Fibroblast of skin of back (primary cell): ENCODE measurements at regions not wholly inside any gene's neighbourhood (a gene's known extent, or its start where the extent isn't known, plus 50 kb on each side); places are given as distances from the start of the nearest gene placed in this dataset.

Source experiments
- DNase-seq: peaks from one replicate; pipeline ENCODE4 v3.0.0-alpha.2; 2013

DNA sequence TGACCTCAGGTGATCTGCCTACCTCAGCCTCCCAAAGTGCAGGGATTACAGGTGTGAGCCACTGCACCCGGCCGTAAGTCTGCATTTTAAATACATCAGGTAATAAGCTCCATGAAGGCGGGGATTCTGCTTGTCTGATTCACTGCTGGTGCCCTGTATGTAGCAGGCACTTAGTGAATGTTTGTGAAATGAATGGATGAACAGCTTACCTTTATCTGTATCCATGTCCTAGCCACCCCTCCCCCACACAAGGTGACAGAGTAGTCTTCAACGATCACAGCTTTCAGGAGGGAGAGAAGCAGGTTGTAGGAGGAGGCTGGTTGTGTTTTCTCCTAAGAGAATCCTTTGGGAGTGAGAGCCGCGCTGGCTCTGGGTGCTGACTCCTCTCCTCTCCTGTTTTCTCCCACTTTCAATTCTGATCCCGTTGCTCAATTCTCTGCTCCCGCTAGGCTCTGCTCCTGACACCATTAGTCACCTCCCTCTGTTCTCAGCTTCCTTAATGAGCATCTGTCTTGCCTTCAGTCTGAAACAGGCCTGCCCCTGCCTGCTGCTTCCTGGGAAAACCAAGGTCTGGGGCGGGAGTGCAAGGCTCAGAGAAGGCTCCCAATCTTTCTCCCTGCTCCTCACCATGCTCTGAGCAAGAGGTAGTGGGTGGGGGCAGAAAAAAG lies 88.8 kb upstream of the CTNNA1 start:
- no peak for DNase-seq

DNA sequence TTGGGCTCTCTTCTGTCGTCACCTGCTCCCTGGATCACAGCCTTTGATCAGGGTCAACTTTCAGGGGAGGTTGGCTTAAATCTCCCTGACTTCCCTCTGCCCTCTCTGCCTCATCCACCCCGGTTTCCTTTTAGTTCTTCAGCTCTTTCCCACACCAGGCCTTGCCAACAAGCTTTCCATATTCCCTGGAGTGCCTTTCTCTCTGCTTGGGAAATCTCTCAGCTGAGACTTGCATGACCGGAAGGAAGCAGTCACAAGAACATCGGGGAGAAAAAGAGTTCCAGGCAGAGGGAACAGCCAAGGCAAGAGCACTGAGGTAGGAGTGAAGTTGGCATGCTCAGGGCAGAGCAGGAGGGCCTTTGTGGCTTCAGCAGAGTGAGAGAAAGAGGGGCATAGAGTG lies 88.4 kb upstream of the HSPA9 start:
- no peak for DNase-seq

DNA sequence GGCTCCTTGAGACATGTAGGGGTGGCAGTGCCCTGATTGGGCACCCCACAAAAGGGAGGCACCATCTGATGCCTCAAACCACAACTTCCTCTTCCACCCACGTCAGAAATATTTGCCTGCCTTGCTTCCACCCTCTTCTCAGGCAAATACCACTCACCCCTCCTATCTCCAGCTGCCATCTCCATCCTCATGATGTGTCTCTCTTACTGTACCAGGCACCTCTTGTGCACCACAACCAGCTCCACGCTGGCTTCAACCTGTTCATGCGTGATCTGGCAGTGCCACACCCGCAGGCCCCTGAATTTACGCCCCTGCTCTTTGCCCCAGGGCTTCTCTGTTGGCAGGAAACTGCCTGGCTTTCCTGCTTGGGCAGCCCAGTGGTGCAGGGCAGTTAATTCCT lies 87.8 kb upstream of the HSPA9 start:
- DNase-seq, result no peak

DNA sequence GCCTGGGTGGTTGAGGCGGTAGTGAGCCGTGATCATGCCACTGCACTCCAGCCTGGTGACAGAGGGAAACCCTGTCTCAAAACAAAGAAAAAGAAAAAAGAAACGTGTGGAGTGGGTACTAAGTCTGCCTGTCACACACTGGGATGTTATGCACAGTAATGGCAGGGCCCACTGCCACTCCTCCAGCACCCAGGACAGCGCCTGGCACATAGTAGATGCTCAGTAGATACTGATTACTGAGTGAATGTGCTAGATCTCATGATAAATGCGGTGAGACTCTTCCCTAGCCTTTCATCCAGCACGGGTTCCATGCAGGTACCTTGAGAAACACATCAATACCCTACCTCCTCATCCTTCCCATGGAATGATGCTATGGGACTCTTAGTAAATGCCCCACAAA lies 87.4 kb upstream of the HSPA9 start:
- DNase-seq, result no peak

DNA sequence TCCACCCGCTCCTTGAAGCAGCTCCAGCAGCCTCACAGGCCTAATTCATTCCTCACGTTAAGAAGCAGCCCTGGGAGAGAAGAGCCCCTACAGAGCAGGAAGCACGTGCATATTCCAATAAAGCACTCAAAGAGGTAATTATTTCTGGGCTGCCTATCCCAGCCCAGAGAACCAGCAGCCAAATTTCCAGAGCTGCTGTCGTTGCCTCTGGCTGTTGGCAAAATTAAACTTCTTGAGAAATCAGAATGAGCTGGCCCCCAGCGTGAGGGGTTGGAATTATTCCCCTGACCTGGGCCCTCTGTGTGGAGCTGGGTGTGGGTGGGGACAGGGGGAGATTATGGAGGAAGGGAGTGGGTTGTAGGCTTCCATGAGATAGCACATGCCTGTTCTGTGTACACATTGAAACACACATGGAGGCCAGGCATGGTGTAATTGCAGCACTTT lies 86.8 kb upstream of the HSPA9 start:
- DNase-seq, result no peak

DNA sequence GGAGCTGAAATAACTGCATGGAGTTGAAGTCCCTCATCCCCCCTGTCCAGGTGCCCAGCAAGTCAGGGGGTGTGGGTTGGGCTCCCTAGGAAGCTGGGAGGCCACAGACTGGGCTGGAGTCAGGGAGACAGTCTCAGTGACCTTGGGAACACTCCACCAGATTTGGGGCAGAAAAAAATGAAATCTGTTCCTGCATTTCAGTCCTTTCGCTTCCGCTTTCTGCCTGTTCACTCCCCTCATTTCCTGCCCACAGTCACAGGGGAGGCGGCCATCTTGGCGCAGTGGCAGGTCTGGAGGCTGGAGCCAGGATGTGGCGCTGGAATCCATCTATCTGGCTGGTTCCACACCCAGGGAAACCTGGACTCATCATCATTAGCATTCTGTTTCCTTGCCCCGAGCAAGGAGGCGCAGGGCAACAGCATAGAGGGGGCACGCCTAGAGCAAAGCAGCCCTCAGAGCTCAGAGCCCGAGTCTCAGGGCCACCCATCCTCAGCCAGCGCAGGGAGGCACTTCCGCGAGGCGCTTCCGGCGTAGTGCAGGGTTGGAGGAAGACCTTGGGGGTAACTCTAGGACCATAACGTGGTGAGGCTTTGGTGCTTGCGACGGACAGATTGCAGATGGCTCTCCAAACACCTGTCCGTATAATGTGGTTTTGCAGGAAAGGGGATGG lies 86.2 kb upstream of the HSPA9 start:
- DNase-seq, result no peak

DNA sequence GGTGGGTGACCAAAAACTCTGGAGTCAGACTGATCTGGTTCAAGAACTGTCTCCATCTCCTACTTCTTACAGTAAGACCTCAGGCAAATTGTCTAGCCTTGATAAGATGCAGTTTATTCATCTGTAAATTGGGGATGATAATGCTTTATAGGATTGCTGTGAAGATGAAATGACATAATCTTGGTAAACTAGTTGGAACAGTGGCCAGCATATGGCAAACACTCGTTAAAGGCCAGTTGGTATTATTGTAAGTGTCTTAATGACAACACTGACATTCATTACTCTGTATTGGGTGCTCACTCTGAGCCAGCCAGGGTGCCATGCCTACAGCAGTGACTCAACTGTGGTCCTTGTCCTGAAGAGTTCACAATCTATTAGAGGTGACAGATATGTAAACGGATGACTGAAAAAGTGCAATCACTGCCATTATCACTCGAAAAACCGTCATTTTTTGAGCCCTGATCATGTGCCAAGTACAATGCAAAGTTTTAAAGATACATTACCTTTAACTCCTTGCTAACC lies 84.9 kb upstream of the HSPA9 start:
- DNase-seq, result no peak

DNA sequence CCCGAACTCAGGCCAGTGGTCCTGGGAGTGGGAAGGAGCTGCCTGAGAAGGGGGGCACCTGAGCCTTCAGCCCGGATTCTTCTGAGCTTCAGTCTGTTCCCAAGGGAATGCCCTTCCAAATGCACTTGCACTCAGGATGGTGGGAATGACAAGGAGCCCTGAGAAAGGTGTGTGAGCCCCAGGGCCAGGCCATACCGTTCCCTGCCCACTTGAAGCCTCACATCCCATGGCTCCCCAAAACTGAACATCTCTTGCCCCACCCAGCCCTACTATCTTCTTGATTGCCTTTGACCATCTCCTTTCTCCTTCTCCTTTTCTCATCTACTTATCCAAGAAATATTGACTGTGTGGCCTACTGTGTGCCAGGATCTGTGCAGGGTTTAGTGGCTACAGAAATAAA lies 84.4 kb upstream of the HSPA9 start:
- DNase-seq, result no peak

DNA sequence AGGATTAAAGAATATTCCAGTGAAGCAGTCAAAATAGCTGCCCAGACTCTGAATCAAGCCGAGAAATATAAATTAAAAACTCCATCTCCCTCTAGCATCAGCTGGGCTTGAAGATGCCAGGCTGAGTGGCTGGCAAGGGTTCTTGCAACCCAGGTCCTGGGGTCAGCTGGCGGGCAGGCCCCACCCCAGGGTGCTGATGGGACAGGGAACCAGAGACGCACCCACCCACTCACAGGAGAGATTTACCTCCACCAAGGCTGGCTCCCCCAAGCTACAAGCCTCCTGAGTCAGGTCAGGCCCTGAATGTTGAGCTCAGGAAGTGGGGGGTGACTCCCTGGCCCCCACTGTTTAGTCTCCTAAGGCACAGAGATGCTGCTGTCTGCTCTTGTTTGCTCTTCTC lies 83.9 kb upstream of the HSPA9 start:
- no peak for DNase-seq

DNA sequence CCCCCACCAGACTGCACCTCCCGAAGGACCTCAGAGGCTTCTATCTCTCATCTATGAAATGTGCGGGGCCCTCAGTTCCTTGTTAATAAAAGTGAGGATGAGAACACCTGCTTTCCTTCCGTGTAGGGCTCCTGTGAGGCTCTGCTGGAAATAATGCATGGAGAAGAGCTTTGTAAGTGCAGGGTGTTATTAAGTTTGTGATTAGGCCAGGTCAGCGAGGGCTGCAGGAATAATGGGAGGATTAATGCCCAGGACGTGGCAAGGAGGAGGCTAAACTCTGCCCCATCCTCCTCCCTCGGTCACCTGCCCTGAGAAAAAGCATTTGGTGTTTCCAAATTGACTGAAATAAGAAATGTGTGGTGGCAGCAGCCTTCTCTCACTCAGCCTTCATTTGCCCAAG lies 83.5 kb upstream of the HSPA9 start:
- no peak for DNase-seq

DNA sequence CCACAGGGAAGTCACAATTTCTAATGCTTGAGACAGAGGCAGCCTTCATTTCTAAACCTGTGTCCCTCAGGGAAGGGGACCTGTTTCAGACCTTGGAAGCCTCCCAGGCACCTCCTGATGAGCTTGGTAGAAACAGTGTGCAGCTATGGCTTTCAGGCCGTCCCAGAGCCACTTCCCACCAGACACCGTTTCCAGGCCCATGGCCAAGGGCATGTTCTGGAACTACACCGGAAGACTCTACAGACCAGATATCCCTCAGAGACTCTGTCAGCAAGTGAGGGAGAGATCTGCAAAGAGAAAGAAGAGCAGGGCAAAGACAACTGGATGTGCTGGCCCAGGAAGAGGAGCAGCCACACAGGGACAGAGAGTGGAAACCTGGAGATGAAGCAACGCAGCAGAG lies 82.2 kb upstream of the HSPA9 start:
- no peak for DNase-seq

DNA sequence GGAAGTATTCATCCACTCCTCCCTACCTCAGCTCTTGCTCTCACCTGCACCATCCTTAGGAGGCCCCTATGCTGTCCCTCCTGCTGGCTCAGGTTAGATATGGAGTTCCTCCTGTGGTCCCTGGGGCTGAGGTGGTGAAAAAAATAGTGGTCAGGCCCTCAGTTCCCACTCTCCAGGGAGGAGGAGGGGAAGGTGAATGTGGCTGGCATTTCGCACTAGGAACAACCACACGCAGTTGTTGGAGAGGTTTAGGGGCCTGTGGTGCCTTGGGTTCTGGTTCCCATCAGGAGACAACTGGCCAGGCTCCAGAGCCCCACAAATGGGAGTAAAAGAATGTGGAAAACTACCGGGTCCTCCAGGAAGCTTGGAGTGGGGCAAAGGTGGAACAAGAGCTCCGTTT lies 81.7 kb upstream of the HSPA9 start:
- no peak for DNase-seq

DNA sequence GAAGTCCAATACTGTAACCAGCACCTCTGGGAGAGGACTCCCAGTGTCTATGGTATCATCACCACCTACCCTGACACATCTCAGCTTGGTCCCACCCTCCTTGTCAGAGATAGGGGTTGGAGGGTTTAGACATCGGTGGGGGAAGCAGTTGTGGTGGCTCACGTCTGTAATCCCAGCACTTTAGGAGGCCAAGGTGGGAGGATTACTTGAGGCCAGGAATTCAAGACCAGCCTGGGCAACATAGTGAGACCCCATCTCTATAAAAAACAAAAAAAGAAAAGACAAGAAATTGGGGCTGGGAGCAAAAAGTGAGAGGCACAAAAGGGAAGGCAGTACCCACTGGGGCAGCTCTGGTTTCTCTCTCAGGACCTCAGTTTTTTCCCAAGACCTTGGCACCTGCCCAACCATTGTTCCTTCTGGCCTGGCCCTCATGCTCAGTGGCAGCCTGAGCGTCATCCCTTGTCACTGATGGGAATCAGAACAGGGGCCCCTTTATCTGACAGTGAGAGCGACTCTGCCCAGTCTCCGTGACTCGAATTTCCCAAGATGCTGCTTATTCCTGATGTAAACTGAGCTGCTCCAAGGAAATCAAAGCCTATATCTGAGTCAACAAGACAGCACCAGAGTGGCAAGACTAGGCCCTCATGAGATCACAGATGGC lies 80.5 kb upstream of the HSPA9 start:
- DNase-seq, result no peak

DNA sequence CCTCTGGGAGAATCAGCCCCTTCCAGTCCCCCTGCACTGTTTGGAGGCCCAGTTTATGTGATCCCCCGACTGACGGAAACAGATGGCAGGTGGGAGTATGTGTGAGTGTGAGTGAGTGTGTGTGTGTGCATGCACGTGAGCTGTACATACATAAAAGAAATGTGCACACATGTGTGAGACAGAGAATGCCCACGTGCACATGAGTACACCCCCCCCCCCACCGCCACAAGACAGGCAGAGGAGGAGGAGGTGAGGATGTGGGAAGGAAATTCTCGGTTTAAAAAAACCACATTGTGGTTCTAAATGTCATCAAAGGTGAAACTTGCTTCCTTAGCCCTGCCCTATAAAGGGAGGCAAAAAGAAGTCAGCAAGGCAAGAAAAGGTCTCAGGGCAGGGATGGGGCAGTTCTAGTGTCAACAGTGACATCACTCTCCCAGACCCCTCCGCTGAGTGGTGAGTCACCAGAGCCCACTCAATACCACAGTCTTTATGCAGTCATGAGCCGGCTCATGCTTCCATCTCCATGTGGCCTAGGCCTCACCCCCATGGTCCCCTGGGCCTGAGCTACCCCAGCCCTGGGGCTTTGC lies 79.2 kb upstream of the HSPA9 start:
- peak; percentile 63 for DNase-seq

DNA sequence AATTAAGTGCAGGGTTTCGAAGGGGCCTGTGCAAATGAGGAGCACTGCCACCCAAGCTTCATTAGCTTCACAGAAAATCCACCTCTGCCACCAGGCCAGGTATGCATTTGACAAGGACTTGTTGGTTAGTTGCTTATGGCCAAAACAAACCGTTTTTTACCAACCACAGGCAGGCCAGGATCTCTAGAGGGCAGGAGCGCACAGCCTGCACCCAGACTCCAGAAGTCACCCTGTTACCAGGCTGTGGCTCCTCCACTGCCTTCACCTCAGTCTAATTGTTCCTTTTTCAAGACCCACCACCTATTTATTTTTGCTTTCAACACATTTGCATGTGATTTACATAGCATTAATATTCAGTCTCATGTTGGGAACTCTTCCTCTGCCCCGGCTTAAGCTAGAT lies 78.3 kb upstream of the HSPA9 start:
- DNase-seq, result no peak

DNA sequence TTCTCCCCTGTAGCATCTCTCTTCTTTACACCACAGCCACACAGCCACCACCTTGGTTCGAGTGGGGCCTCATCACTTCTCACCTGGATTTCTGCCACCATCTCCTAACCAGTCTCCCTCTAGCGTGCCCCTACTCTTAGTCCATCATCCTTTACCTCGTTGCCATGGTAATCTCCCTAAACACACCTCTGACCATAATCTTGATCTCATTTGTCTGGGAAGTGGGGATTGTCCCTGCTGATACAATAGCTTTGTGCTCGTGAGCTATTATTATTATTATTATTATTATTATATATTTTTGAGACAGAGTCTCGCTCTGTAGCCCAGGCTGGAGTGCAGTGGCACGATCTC lies 76.5 kb upstream of the HSPA9 start:
- DNase-seq, result no peak

DNA sequence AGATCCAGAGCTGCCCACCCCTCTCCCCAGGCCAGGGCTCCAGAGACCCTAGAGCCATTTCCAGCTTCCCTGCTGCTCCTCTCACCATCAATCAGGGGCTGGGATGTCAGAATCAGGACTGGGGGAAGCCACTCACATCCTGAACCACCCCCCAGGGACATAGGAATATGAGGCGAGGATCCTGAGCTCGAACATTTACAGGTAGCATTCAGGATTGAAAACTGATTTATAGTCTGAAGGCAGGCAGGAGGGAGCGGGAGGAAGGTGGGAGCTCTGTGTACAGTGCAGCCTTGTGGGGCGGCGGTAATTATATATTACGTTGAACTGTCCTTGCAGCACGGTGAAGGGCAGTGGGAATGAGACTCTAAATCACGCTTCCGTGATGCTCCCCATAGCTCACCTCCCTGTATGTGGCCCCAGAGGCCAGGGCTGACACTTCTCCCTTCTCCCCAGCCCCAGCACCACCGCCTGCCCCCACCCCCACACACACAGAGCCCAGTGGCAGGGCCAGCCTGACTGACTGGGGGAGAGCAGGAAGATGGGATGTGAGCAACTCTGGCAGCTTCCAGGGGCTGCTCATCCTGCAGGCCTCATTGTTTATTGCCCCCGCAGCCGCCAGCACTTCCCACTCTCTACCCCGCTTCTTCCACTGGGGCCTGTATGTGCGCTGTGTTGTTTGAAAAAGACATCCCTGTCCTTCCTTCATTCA lies 76.0 kb upstream of the HSPA9 start:
- DNase-seq, result no peak

DNA sequence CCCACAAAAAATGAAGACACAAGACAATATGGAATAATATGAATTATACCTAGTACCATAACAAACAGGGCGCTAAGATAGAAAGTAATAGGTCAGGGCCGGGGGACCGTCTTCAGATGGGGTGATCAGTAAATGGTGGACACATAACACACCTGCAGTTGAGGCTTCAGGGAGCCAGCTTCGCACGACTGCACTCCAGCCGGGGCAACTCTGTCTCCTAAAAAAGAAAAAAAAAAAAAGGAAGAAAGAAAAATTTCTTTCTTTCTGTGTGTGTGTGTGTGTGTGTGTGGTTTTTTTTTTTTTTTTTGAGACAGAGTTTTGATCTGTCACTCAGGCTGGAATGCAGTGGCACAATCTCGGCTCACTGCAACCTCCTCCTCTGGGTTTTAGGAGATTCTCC lies 75.0 kb upstream of the HSPA9 start:
- no peak for DNase-seq

DNA sequence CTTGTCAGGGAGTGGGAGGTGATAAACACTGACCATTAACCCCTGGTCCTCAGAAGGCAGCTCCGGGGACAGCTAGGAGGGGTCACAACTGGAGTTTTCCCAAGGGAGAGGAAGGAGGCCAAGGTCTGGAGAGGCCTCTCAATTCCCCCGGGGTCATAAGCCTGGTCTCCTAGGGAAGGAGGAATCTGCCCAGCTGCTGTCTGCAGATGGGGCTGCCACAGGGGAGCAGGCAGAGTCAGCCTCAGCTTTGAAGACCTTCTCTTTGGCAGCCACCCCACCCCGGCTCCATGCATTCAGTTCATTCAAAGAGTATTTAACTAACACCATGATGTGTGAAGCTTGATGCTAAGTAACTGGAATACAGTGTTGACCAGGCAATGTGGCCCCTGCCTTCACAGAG lies 74.6 kb upstream of the HSPA9 start:
- DNase-seq, result no peak

DNA sequence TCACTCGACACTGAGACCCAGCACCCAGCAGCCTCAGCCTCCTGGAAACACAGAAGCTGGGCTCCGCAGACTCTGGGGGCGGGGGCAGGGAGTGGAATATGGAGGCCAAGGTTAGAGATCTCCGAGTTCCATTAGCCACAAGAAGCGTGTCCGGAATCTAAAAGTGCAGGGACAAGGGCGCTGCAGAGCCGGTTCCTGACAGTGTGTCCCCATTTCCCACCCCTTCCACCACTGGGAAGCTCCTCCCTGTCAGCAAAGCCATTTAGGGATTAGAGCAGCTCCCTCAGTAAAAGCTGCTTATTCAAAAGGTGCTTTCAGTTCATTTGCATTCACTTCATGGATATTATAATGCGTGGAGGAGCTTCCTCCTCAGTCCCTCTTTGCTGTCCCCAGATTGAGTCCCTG lies 74.1 kb upstream of the HSPA9 start:
- DNase-seq, result no peak

DNA sequence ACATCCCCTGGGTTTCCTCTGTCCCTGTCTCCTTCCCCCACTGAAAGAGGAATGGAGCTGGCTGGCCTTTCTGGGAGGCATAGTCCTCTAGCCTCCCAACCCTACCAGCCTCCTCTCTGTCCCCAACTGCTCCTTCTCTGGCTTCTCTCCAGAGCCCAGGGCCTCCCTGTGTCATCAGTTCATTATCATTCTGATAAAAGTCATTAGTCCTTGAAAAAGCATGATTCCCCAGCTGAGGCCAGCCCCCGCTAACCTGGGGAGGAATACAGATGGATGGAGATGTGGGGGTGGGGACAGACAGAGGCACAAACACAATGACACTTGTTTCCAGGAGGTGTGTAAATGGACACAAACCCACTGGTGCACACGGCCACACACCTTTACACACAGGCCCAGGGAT lies 73.6 kb upstream of the HSPA9 start:
- DNase-seq, result no peak

DNA sequence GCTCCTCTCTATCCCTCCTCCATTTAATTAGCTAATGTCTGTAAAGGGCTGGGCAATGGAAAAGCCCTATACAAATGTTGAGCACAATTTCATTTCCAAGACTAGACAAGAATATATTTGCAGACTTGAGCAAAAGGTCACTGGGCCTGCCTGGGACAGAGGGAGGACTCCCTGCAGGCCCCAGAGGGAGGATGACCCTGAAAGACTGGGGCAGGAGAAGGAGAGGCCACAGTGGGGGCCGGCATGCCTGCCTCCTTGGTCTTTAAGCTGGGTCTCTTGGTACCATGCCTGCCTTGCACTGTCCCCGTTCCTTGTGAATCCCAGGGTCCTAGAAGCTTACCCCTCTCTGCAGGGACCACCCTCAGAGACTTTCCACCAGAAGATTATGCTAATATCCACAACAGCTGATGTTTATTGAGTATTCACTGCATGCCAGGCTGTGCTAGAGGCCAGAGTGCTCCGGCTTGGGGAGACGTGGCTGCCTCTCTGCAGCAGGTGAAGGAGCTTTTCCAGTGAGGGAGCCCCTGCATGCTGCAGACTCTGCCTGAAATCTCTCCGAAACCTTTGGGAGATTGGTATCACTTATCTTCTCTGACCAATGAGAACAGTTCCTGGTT lies 72.7 kb upstream of the HSPA9 start:
- DNase-seq, result no peak
